Uterus (tissue), 2 donors: ENCODE measurements at regions not wholly inside any gene's neighbourhood (a gene's known extent, or its start where the extent isn't known, plus 50 kb on each side); places are given as distances from the start of the nearest gene placed in this dataset.

ENCODE experiments used
- POLR2A ChIP-seq, 2 donors: fragments of 450-650 bp; IDR thresholded peaks; one replicate each; pipeline ENCODE4 v1.6.1; 2016; ENCODE audit warnings: antibody characterized with exemption in 2 of 2, mild to moderate bottlenecking in 1 of 2, moderate library complexity in 1 of 2
- TF ChIP-seq, protein P1 (sequence below), 4 experiments: fragments of 200-600 bp in 2 of 4; fragments of 450-650 bp in 2 of 4; sonication (generic) in 2 of 4; IDR thresholded peaks; one replicate each; pipeline ENCODE4 v1.5.1; 2016 to 2019; ENCODE audit warnings: antibody characterized with exemption in 4 of 4, mild to moderate bottlenecking in 2 of 4, moderate library complexity in 1 of 4

DNA sequence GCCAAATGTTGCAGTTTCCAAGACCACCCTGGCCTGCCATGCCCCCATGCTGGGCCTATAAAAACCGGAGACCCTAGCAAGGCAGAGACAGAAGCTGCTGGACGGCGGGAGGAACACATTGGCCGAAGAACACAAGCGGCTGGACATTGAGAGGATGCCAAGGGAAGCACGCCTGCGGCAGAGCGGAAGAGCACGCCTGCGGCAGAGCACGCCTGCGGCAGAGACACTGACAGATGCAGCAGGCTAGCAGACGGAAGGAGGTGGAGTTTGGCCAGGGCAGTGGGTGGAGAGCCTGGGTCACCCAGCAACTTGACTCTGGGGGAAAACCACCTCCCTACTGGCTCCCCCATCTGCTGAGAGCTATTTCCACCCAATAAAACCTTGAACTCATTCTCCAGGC lies 322.3 kb upstream of the TBL1XR1 start:
- TF ChIP-seq, protein P1, sequence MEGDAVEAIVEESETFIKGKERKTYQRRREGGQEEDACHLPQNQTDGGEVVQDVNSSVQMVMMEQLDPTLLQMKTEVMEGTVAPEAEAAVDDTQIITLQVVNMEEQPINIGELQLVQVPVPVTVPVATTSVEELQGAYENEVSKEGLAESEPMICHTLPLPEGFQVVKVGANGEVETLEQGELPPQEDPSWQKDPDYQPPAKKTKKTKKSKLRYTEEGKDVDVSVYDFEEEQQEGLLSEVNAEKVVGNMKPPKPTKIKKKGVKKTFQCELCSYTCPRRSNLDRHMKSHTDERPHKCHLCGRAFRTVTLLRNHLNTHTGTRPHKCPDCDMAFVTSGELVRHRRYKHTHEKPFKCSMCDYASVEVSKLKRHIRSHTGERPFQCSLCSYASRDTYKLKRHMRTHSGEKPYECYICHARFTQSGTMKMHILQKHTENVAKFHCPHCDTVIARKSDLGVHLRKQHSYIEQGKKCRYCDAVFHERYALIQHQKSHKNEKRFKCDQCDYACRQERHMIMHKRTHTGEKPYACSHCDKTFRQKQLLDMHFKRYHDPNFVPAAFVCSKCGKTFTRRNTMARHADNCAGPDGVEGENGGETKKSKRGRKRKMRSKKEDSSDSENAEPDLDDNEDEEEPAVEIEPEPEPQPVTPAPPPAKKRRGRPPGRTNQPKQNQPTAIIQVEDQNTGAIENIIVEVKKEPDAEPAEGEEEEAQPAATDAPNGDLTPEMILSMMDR (IDR thresholded peaks at IDR 0.05) = no peak
- no peak for TF ChIP-seq POLR2A (IDR thresholded peaks at IDR 0.05)
